ENCODE measurements at regions not wholly inside any gene's neighbourhood (a gene's known extent, or its start where the extent isn't known, plus 50 kb on each side); places are given as distances from the start of the nearest gene placed in this dataset.
"Not testable (repeated sequence)": the region's sequence is repeated elsewhere in the genome, so short reads cannot be mapped to it uniquely, and the experiment has no call there.

GRCh38 chr2:237196866-237197618, 111.4 kb downstream of the COPS8 start:
- no peak for DNase-seq

- DNase-seq: no peak
These were observed 112.6 kb downstream of the COPS8 start for GRCh38 chr2:237198164-237198855.

GRCh38 chr2:237199082-237199481, 113.4 kb downstream of the COPS8 start:
- DNase-seq: no peak

- no peak for DNase-seq
These were observed 113.9 kb downstream of the COPS8 start for GRCh38 chr2:237199577-237199976.

GRCh38 chr2:237200462-237200861, 114.8 kb downstream of the COPS8 start:
- no peak for DNase-seq

GRCh38 chr2:237201461-237202287, 116.0 kb downstream of the COPS8 start:
- peak; percentile 66 for DNase-seq

GRCh38 chr2:237202288-237203030, 116.8 kb downstream of the COPS8 start:
- no peak for DNase-seq

GRCh38 chr2:237205043-237205541, 119.4 kb downstream of the COPS8 start:
- DNase-seq: no peak

- DNase-seq: no peak
These were observed 119.9 kb downstream of the COPS8 start for GRCh38 chr2:237205561-237205971.

GRCh38 chr2:237207646-237208045, 122.0 kb downstream of the COPS8 start:
- DNase-seq: no peak

GRCh38 chr2:237208373-237209260, 122.9 kb downstream of the COPS8 start:
- DNase-seq: no peak

GRCh38 chr2:237209885-237210284, 124.2 kb downstream of the COPS8 start:
- no peak for DNase-seq

GRCh38 chr2:237210297-237210696, 124.6 kb downstream of the COPS8 start:
- no peak for DNase-seq

GRCh38 chr2:237210763-237211162, 125.1 kb downstream of the COPS8 start:
- no peak for DNase-seq

GRCh38 chr2:237212356-237213279, 126.9 kb downstream of the COPS8 start:
- DNase-seq: not testable (repeated sequence)

GRCh38 chr2:237213315-237214022, 127.8 kb downstream of the COPS8 start:
- DNase-seq: no peak

GRCh38 chr2:237214030-237214675, 128.5 kb downstream of the COPS8 start:
- no peak for DNase-seq

- no peak for DNase-seq
These were observed 129.3 kb downstream of the COPS8 start for GRCh38 chr2:237214963-237215362.

- DNase-seq: no peak
These were observed 132.4 kb downstream of the COPS8 start for GRCh38 chr2:237217995-237218616.

All from hematopoietic multipotent progenitor cell treated with erythropoietin and hydrocortisone succinate and interleukin-3 and kit ligand, for 4 days (in vitro differentiated cells).